ENCODE measurements at regions not wholly inside any gene's neighbourhood (a gene's known extent, or its start where the extent isn't known, plus 50 kb on each side); places are given as distances from the start of the nearest gene placed in this dataset.
"Not testable (repeated sequence)": the region's sequence is repeated elsewhere in the genome, so short reads cannot be mapped to it uniquely, and the experiment has no call there.

DNA sequence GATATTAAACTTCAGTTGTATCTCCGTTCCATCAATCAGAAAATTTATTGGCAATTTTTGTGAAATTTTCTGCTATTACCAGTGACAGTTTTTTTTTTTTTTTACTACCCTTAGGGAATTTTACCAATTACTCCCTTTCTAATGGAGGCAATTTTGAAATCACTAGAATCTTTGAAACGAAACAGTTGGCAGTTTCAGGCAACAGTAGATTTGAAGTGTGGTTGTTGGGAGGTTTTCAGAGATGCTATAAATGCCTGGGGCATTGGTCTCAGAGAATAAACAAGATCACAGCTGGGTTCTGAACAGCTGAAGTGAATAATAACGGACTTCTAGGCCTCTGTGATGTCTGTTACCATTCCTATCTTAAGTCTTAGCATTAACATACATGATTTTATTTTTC lies 535.9 kb upstream of the POT1 start:
- no peak for DNase-seq (ENCODE audit: low spot score)

DNA sequence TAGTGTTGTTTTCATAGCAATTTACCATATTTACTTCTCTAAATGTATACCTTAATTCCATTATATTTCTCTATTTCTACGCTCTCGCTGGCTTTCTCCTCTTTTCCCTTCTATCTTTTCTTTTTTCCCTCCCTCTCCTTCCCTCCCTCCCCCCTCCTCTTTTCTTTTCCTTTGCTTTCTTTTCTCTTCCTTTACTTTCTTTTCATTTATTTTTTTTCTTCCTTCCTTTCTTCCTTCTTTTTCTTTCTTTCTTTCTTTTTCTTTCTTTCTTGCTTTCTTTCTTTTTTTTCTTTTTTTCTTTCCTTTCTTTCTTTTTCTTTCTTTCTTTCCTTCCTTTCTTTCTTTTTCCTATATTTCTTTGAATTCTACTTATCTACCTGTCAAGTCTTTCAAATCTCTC lies 533.0 kb upstream of the POT1 start:
- DNase-seq (ENCODE audit: low spot score) = no peak

DNA sequence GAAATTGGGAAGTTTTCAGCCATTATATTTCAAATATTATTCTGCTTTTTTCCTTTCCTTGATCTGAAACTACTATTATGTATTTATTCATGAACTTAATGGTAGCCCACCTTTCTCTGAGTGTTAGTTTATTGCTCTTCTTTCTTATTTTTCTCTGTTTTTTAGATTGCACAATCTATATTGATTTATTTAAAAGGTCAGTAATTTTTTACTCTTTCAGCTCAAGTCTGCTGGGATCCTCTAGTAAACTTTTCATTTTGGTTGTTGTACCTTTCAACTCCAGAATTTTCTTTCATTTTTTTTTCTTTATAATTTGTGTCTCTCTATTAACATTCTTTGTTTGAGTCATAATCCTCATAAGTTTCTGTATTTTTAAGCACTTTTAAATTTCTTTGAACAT lies 529.4 kb upstream of the POT1 start:
- no peak for DNase-seq (ENCODE audit: low spot score)

DNA sequence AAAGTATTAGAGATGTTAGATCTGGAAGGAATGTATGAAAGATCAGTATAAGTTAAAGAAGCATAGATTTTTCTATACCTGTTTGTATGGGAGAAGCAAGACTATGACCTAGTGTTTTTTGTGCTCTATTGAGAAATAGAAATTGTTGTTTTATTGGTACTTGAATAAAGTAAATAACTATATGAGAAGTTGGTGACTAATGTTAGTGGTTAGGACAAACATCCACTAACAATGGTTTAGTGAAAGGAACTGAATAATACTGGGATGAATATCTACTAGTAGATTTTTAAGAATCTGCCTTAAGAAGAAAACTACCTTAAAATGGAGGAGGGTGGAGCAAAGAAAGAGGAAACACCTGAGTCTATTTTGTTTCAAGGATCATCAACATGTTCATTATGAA lies 521.1 kb upstream of the POT1 start:
- no peak for DNase-seq (ENCODE audit: low spot score)

DNA sequence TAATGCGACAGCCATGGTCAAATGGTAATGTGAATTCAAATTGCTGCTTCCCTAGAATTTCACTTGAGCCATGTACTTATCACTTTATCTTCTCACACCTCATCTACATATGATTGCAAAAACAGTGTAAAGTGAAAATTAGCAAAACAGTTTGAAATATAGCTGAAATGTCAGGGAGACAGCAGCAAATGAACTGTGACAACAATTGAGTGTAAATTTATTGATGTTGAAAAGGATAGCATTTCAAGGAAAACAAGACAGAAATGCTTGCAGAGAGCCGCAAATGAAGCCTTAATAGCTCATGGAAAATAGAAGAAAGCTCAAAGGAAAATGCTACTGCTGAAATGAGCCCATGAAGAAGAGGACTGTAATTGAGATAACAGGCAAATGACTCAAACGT lies 516.2 kb upstream of the POT1 start:
- no peak for DNase-seq (ENCODE audit: low spot score)

DNA sequence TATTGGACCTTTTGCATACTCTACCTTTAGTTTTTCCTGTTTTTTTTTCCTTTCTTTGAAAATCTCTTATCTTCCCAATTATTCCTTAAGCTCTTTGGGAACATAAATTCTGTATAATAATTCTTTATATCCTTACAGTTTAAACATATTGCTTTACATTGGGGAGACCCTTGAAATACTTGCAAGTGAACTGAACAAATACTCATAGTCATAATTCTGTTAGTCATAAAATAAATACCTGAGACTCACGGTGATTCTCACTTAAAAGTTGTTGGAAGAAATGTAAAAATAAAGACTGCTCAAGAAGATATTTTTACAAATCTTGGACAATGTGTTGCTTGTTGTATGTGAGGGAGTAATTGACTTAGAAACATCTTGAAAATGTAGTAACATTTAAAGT lies 515.2 kb upstream of the POT1 start:
- DNase-seq (ENCODE audit: low spot score) = no peak

DNA sequence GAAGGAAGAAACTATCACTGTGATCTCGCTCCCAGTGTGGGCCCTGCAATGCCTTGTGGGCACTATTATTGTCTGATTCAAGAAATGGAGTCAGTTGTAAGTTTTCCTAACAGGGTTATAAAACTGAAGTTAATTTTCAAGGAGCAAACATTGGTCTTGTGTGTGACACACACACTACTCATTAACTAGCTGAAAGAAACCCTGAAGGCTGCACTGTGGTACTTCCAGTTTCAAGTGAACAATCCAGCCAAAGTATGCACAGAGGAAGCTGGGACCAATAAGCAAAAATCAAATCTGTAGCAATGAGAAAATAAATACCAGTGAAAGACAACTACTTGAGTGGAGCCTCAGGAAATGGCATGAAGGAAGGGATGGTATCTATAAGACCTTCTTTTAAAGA lies 506.6 kb upstream of the POT1 start:
- no peak for DNase-seq (ENCODE audit: low spot score)

DNA sequence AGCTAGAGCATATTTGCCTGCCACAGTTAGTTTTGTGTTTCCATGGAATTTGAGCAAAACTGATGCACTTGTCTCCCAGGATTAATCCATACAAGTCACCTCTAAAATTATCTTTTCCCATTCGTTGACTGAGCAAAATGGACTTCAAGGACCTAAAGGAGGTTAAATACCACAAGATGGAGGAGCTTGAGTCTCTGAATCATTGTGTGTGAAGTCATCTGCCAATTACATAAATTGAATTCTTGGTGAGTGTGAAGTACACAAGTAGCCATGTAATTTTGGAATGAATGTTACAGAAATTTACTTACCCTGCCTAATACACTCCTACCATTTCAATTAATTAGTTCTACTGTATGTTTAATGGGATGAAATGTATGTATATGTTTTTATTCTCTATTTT lies 501.7 kb upstream of the POT1 start:
- DNase-seq (ENCODE audit: low spot score) = no peak

DNA sequence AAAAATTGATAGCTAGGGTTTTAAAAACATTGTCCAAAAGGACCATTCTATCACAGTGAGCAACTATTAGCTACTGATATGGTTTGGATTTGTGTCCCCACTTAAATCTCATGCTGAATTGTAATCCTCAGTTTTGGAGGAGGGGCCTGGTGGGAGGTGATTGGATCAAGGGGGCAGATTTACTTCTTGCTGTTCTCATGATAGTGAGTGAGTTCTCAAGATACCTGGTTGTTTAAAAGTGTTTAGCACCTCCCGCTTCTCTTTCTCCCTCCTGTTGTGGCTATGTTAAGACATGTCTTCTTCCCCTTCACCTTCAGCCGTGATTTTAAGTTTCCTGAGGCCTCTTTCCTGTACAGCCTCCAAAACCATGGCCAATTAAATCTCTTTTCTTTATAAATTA lies 500.4 kb upstream of the POT1 start:
- no peak for DNase-seq (ENCODE audit: low spot score)

DNA sequence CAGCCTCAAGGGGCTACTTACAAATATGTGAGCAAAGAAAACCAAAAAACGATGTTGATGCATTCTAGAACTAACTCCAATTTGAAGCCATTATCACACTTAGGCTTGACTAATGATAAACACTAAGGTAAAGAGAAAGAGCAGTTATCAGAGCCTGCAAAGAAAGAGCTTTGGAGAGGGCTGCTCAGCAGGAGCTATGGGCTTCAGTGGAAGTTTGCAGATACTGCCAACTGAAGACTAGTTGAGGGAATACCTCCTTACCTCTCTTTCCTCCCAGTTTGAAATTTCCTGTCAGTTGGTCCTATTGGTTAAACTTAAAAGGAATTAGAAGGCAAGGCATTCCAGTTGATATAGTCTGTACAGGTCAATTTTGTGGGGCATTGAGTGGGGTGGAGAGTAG lies 498.1 kb upstream of the POT1 start:
- no peak for DNase-seq (ENCODE audit: low spot score)

DNA sequence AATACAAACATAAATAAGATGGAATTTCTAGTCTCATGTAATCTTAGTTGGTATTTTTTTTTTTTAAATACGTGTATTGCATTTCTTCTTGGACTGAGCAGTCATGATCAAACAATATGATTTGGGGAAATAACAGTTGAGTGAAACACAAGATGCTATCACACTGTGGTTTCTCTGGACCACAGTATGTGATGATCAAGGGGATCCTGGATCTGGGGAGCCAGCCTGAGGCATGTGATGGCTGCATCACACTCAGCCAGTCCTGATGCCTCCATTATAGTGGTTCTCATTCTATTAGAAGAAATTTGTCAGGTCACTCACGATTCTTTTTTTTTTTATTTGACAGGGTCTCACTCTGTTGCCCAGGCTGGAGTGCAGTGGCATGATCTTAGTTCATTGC lies 495.9 kb upstream of the POT1 start:
- no peak for DNase-seq (ENCODE audit: low spot score)

DNA sequence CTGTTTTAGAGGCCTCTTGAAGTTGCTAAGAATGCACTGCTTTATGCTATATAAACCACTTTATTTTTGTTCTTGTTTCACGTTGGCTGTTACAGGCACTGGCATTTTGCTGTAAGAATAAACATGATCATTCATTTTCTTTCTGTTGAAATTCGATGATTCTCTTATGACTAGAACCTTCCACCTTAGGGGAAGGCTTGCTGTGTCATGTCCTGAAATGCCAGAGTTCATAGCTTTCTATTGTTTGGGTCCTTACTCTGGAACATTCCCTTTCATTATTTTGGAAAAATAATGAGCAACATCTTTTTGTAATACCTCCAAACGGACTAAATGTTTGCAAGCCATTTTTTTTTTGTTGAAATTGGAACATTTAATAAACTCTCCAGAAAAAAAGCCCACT lies 495.1 kb upstream of the POT1 start:
- DNase-seq (ENCODE audit: low spot score) = no peak

DNA sequence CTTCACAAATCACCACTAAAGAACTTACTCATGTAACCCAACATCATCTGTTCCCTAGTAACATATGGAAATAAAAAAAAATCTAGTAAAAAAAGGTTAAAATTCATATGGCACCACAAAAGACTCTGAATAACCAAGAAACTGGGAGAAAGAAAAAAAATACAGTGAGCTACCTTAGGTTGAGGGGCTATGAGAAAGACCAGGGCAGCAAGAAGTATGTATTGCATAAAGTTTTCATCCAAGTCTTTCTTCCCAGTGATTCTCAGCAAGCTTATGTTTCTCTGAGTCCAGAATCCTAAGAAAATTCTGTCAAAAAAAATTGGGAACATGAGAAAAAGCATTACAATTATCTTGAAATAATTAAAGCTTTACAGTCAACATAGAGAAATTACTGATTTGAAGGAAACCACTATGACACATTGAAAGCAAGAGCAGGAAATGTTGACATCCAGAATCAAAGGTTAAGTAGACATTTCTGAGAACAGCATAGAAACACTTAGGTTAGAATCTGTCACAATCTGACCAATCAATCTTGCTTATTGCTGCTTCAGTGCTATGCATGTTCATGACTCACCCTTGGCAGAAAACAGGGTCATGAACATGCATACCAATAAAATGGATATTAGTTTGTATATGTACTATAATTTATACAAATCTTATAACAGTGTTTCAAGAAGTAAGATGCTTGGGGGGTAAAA lies 494.0 kb upstream of the POT1 start:
- no peak for DNase-seq (ENCODE audit: low spot score)

DNA sequence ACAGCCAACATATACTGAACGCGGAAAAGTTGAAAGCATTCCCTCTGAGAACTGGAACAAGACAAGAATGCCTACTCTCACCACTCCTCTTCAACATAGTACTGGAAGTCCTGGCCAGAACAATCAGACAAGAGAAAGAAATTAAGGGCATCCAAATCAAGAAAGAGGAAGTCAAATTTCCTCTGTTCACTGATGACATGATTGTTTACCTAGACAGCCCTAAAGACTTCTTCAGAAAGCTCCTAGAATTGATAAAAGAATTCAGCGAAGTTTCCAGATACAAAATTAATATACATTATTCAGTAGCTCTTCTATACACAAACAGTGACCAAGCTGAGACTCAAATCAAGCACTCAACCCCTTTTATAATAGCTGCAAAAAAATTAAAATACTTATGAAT lies 491.8 kb upstream of the POT1 start:
- DNase-seq (ENCODE audit: low spot score) = not testable (repeated sequence)

DNA sequence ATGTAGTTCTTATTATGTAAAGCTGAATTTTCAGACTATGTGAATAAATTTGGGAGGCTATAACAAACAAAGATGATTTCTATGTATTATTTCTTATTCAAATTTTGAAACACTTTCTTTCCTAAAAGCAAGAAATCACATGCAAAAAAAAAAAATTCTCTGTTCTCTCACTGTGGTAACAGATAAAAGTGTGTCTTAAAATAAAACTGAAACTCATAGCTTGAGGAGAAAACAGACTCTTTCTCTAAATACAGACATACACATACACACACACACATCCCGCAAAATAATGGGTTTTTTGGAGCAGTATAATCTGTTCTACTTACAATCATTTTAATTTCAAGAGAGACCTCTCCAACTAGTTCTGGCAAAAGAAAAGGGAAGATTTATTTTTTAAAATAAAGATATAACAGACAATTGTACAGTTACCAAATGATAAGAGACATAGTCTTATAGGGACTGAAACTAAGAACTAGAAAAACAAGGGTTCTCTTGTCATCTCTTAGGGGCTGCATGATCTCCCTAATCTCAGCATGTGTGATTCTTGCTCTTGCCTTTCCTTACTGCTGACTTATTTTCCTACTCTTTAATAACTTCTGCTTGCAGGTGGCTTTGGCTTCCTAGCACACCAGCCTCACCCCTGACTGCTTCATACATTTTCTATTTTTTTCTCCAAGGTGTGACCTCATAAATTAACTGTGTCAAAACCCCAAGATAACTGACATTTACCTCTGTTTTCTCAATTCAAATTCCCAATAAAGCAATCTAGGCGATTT lies 483.5 kb upstream of the POT1 start:
- DNase-seq (ENCODE audit: low spot score) = no peak

DNA sequence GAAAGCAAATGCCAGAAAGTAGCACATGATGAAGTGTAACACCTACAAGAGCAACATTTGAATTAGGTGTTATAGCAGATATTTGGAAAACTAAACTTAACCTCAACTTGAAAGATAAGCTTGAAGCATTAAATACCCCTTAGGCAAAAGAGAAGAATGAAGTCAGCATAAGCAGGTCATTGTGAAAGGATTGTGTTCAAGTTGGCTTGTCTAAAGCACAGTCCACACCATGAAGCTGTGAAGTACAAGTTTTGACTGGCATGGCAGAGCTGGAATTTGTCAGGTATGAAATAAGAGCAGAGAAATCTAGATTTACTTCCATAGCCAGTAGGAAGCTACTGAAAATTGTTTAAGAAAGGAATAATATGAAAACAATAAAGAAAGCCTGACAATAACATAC lies 480.3 kb upstream of the POT1 start:
- no peak for DNase-seq (ENCODE audit: low spot score)

DNA sequence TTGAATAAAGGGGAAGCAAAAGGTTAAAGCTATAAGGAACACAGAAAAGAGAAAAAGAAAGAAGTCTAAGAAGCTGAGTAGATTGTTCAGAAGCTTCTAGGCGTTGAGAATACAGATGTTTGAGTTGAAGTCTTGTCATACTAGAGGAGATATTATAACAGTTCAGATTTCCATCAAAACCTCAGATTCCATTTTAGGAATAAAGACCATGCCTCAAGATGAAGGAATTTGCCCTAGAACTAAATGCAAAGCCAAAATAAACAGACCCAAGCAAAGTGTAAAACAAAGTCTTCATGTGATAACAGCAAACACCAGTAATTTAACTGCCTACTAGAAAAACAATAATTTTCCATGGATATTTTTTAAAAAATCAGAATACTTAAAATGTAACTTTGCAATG lies 476.5 kb upstream of the POT1 start:
- no peak for DNase-seq (ENCODE audit: low spot score)

DNA sequence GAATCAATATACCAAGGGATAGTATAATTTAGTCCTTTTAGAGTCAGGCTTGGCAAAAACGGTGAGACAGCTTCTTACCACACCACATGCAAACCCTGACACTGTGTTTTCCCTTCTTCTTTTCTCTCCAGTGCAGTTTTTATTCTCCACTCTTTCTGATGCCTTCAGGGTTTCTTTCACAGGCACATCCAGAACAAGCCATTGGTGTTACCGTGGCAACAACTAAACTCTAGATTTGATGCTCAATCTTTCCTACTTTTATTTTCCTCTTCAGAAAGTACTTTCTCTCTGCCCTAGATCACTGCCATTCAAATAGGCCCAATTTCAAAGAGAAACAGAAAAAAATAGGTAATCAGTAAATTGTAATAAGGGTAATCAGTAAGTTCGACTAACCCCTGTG lies 469.8 kb upstream of the POT1 start:
- DNase-seq (ENCODE audit: low spot score) = no peak

DNA sequence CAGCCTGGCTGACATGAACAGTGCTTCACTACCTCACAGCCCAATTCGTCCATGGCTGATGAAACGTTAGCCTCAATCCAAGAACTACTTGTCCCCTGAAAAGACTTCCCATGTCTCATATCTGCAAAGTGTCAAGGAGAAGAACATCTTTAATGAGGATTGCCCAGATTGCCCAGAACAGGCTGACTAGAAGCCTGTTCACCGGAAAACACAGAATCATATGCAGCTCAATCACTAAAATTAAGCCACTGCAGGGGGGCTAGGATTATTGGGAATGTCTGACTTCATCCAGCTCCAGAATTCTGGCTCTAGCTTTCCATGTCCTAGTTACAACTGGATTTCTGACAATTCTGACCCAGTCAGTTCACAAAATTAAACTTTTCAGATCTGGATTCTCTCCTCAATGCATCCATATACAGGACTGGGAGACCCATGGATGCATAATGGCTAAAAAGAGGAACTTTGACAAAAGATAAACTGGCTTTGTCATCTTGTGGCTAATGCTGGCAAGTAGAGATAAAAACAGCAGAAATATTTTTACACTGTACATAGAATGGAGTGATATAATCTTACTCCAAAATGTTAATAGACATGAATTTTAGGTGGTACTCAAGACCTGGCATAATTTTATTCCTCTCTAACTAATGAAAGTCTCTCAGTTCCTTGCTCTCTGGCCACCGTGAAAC lies 467.0 kb upstream of the POT1 start:
- no peak for DNase-seq (ENCODE audit: low spot score)

DNA sequence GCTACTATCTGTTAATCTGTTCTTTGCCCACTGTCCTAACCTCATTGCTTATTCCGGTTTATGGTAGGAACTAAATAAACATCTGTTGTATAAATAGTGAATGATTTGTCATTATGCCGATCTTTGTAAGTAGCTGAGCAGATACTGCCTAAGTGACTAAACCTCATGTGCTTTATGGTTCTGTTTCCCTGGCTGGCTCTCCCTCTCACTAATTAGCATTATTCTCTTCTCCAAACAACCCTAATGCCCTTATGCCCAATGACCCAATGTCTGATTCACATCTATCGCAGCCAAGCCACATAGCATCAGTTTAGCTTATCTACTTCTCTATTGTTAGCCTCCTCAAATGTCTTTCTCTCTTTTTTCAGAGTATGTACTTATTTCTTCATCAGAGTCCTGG lies 462.3 kb upstream of the POT1 start:
- DNase-seq (ENCODE audit: low spot score) = no peak

DNA sequence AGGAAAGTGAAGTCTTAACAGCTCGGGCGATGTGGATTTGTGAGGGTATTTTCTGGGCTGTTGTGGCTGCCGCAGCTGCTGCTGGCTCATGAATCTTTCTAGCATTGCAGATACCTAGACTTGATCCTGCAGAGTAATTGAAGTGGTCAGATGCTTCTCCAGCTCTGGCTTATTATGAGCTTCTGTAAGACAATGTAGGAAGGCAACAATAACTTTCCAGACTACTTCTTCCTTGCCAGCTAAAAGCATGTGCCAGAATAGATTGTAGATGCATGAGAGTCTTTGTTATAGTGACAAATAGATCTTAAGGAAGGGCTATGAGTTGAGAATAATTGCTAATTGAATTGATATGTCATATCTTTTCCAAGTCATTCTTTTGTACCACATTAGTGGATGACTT lies 461.4 kb upstream of the POT1 start:
- no peak for DNase-seq (ENCODE audit: low spot score)

DNA sequence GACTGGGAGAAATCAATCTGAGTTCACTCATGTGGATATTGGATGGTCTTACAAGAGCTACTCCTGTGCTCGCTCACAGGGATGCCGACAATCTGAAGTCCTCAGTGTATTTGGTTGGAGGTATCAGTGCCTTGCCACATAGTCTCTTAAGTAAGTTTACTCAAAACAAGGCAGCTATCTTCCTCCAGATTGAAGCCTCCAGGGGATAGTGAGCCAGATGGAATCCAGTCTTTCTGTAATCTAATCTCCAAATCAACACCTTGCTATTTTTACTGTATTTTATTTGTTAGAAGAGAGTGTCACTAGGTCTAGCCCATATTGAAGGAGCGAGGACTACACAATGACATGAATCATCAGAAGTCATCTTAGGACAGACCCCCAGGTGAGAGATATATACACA lies 456.6 kb upstream of the POT1 start:
- no peak for DNase-seq (ENCODE audit: low spot score)

DNA sequence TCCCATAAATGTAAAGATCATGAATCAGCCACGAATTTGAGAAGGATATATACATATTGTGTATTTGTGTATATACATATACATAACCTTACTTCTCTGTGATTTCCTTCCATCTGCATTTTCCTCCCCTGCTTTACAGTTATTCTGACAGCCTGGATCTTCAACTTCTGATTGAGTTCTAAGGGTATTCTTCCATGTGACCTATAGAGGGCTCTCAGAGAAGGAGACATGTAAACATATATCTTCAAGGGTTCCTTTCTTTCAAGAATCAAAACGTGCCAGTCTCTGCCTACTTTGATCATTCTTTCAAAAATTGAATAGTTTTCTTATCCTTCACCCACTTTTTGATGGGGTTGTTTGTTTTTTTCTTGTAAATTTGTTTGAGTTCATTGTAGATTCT lies 453.7 kb upstream of the POT1 start:
- no peak for DNase-seq (ENCODE audit: low spot score)

DNA sequence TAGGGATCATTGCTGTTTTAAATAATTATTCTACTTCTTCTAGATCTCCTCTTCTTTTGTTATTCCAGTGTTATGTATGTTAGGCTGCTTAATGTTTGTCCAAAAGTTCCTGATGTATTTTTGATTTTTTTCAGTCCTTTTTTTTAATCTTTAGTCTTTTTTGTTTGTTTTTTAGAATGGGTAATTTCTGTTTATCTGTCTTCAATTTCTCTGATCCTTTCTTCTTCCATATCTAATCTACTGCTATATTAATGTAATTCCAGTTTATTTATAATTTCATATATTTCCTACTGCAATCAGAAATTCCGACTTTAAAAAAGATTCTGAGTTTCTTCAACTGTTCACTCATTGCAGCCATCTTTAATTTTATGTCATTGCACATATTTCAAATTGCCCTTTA lies 452.8 kb upstream of the POT1 start:
- no peak for DNase-seq (ENCODE audit: low spot score)

Data from hematopoietic multipotent progenitor cell treated with erythropoietin and hydrocortisone succinate and interleukin-3 and kit ligand, for 17 days (in vitro differentiated cells).